ENCODE measurements at regions not wholly inside any gene's neighbourhood (a gene's known extent, or its start where the extent isn't known, plus 50 kb on each side); places are given as distances from the start of the nearest gene placed in this dataset.

GRCh38 chrX:125378205-125378604, 58.5 kb downstream of the TEX13C start:
- TF ChIP-seq CTCF (IDR thresholded peaks at IDR 0.05): no peak
- TF ChIP-seq POLR2AphosphoS5 (IDR thresholded peaks at IDR 0.05): no peak
- no peak for TF ChIP-seq POLR2A (IDR thresholded peaks at IDR 0.05)
- H3K4me1 ChIP-seq: no peaks in the 10 kb centered on the region
- intact Hi-C loops (cut with DNase I; ENCODE audit: low total_unique reads): no loop called here
- no peak overlapping the region for H3K4me3 ChIP-seq
- no peak for DNase-seq (ENCODE audit: low spot score in 2 of 2)
- no peak overlapping the region for H3K27ac ChIP-seq
- H3K27me3 ChIP-seq: peaks cover 0 to 4% of the 10 kb centered on the region in 2 donors
- H3K36me3 ChIP-seq: no peaks in the 10 kb centered on the region
- H3K9me3 ChIP-seq: no peaks in the 10 kb centered on the region

- TF ChIP-seq CTCF (IDR thresholded peaks at IDR 0.05) (no peak), POLR2A (IDR thresholded peaks at IDR 0.05) (no peak), POLR2AphosphoS5 (IDR thresholded peaks at IDR 0.05) (no peak)
- Histone ChIP-seq H3K9me3 (no peaks in the 10 kb centered on the region), H3K27me3 (peaks cover 0 to 4% of the 10 kb centered on the region in 2 donors), H3K27ac (no peak overlapping the region), H3K4me3 (no peak overlapping the region), H3K36me3 (no peaks in the 10 kb centered on the region), H3K4me1 (no peaks in the 10 kb centered on the region)
- no peak for DNase-seq (ENCODE audit: low spot score in 2 of 2)
- intact Hi-C loops (cut with DNase I; ENCODE audit: low total_unique reads): no loop called here
Measured at GRCh38 chrX:125378770-125379169, 59.1 kb downstream of the TEX13C start.

- no peaks in the 10 kb centered on the region for H3K9me3 ChIP-seq
- no peak for DNase-seq (ENCODE audit: low spot score in 2 of 2)
- no peak overlapping the region for H3K4me3 ChIP-seq
- intact Hi-C loops (cut with DNase I; ENCODE audit: low total_unique reads): no loop called here
- no peak overlapping the region for H3K27ac ChIP-seq
- TF ChIP-seq POLR2AphosphoS5 (IDR thresholded peaks at IDR 0.05) (no peak), CTCF (IDR thresholded peaks at IDR 0.05) (no peak), POLR2A (IDR thresholded peaks at IDR 0.05) (no peak)
- H3K36me3 ChIP-seq: no peaks in the 10 kb centered on the region
- no peaks in the 10 kb centered on the region for H3K4me1 ChIP-seq
- H3K27me3 ChIP-seq: peaks cover 0 to under 1% of the 10 kb centered on the region in 2 donors
Measured at GRCh38 chrX:125382148-125382628, 62.5 kb downstream of the TEX13C start.

GRCh38 chrX:125382889-125383288, 63.2 kb downstream of the TEX13C start:
- no peak for DNase-seq (ENCODE audit: low spot score in 2 of 2)
- no peak overlapping the region for H3K4me3 ChIP-seq
- intact Hi-C loops (cut with DNase I; ENCODE audit: low total_unique reads): no loop called here
- H3K9me3 ChIP-seq: no peaks in the 10 kb centered on the region
- H3K36me3 ChIP-seq: no peaks in the 10 kb centered on the region
- TF ChIP-seq CTCF (IDR thresholded peaks at IDR 0.05) (no peak), POLR2AphosphoS5 (IDR thresholded peaks at IDR 0.05) (no peak), POLR2A (IDR thresholded peaks at IDR 0.05) (no peak)
- H3K27ac ChIP-seq: no peak overlapping the region
- H3K4me1 ChIP-seq: no peaks in the 10 kb centered on the region
- H3K27me3 ChIP-seq: no peaks in the 10 kb centered on the region

GRCh38 chrX:125384867-125385266, 65.2 kb downstream of the TEX13C start:
- intact Hi-C loops (cut with DNase I; ENCODE audit: low total_unique reads): no loop called here
- Histone ChIP-seq H3K4me3 (no peak overlapping the region), H3K27ac (no peak overlapping the region), H3K9me3 (no peaks in the 10 kb centered on the region), H3K27me3 (no peaks in the 10 kb centered on the region), H3K36me3 (no peaks in the 10 kb centered on the region), H3K4me1 (no peaks in the 10 kb centered on the region)
- DNase-seq (ENCODE audit: low spot score in 2 of 2): no peak
- TF ChIP-seq POLR2AphosphoS5 (IDR thresholded peaks at IDR 0.05) (no peak), POLR2A (IDR thresholded peaks at IDR 0.05) (no peak), CTCF (IDR thresholded peaks at IDR 0.05) (no peak)
